Fibroblast of mammary gland (primary cell): ENCODE measurements at regions not wholly inside any gene's neighbourhood (a gene's known extent, or its start where the extent isn't known, plus 50 kb on each side); places are given as distances from the start of the nearest gene placed in this dataset.

Experiments used
- DNase-seq: peaks from one replicate; pipeline ENCODE4 v3.0.0-alpha.2; 2010; ENCODE audit warnings: low read depth
- H3K4me3 ChIP-seq: 2 replicates; pipeline ENCODE4 v1.5.1; 2011; ENCODE audit warnings: low read depth, mild to moderate bottlenecking, low read length, moderate library complexity; ENCODE audit not compliant: control insufficient read depth
- CTCF ChIP-seq: conservative IDR thresholded peaks from 2 replicates; pipeline ENCODE4 v1.5.1; 2011; ENCODE audit warnings: low read depth, low read length, inconsistent platforms; ENCODE audit not compliant: control insufficient read depth, insufficient read depth

- H3K4me3 ChIP-seq: no peak overlapping the region
- no peak for TF ChIP-seq CTCF
- no peak for DNase-seq
Observed at GRCh38 chr12:94717108-94717507, 66.8 kb upstream of the TMCC3 start.

DNA sequence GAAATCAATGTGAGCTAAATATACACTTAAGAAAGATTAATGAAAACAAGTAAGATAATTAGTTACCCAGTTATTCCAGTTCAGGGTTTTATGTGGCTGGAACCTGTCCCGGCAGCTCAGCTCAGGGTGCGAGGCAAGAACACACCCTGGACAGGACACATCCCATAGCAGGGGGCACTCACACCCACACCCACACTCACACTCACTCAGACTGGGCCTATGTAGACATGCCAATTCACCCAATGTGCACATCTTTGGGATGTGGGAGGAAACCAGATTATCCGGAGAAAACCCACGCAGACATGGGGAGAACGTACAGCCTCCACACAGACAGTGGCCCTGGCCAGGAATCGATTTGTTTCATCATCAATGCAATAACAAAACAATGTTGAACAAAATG lies 66.0 kb upstream of the TMCC3 start:
- DNase-seq: no peak
- no peak overlapping the region for H3K4me3 ChIP-seq
- no peak for TF ChIP-seq CTCF

GRCh38 chr12:94714378-94715114 lies 64.2 kb upstream of the TMCC3 start:
- H3K4me3 ChIP-seq: no peak overlapping the region
- no peak for TF ChIP-seq CTCF
- DNase-seq: peak; percentile 91

GRCh38 chr12:94712815-94713515 lies 62.6 kb upstream of the TMCC3 start:
- DNase-seq: no peak
- H3K4me3 ChIP-seq: no peak overlapping the region
- TF ChIP-seq CTCF: no peak

- no peak overlapping the region for H3K4me3 ChIP-seq
- peak; percentile 28 for DNase-seq
- peak; percentile 50 for TF ChIP-seq CTCF
Observed at GRCh38 chr12:94710933-94711332, 60.6 kb upstream of the TMCC3 start.

DNA sequence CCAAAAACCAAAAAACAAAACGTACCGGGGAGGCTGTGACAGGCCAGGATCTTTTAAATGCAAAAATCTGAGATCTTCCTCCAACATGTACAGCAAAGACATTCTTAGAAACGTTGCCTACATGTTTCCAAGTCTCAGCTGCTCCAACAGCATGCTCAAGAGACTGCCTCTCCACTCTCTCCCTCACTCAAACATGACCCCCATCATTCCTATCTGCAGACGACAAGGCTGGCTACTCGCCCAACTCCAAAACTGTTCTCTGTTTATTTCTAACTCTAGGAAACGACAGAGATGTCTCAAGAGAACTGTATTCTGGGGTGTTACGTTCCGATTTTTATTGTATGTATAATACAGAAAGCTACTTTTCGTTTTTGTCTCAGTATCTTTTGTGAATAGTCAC lies 57.5 kb upstream of the TMCC3 start:
- TF ChIP-seq CTCF: no peak
- H3K4me3 ChIP-seq: no peak overlapping the region
- peak; percentile 51 for DNase-seq
